AG10803 (cell line): ENCODE measurements at regions not wholly inside any gene's neighbourhood (a gene's known extent, or its start where the extent isn't known, plus 50 kb on each side); places are given as distances from the start of the nearest gene placed in this dataset.

Experiments
- DNase-seq: peaks from one replicate; pipeline ENCODE4 v3.0.0; 2010; ENCODE audit warnings: low read depth
- H3K4me3 ChIP-seq: 2 replicates; pipeline ENCODE4 v1.5.1; 2011; ENCODE audit warnings: mild to moderate bottlenecking, low read length, control low read depth
- CTCF ChIP-seq: conservative IDR thresholded peaks from 2 replicates; pipeline ENCODE4 v1.5.1; 2011; ENCODE audit warnings: mild to moderate bottlenecking, low read length, control low read depth, inconsistent platforms

GRCh38 chr10:28983799-28984198, 305.1 kb upstream of the LYZL1 start:
- peak; percentile 5 for DNase-seq
- H3K4me3 ChIP-seq: no peak overlapping the region
- no peak for TF ChIP-seq CTCF

GRCh38 chr10:28984431-28984830, 304.4 kb upstream of the LYZL1 start:
- no peak overlapping the region for H3K4me3 ChIP-seq
- DNase-seq: peak; percentile 86

GRCh38 chr10:28985137-28985885, 303.6 kb upstream of the LYZL1 start:
- no peak for TF ChIP-seq CTCF

More at GRCh38 chr10:28984431-28984830, 304.4 kb upstream of the LYZL1 start:
- TF ChIP-seq CTCF: no peak

GRCh38 chr10:28986117-28986792, 302.6 kb upstream of the LYZL1 start:
- TF ChIP-seq CTCF: no peak
- DNase-seq: peak; percentile 19
- no peak overlapping the region for H3K4me3 ChIP-seq

More at GRCh38 chr10:28985137-28985885, 303.6 kb upstream of the LYZL1 start:
- DNase-seq: no peak
- no peak overlapping the region for H3K4me3 ChIP-seq

GRCh38 chr10:28986856-28987255, 302.0 kb upstream of the LYZL1 start:
- H3K4me3 ChIP-seq: no peak overlapping the region
- TF ChIP-seq CTCF: no peak
- no peak for DNase-seq

- no peak overlapping the region for H3K4me3 ChIP-seq
- TF ChIP-seq CTCF: no peak
- DNase-seq: no peak
These were observed 301.1 kb upstream of the LYZL1 start for GRCh38 chr10:28987555-28988320.
